Spleen (tissue), 11 donors: ENCODE measurements at regions not wholly inside any gene's neighbourhood (a gene's known extent, or its start where the extent isn't known, plus 50 kb on each side); places are given as distances from the start of the nearest gene placed in this dataset.

ENCODE experiments used
- DNase-seq: peaks from one replicate; pipeline ENCODE4 v3.0.0-alpha.2; 2020
- H3K27ac ChIP-seq, 8 donors: fragments of 200-600 bp; sonication (generic) in 7 of 8; 1 replicate in 4 of 8; 2 replicates in 4 of 8; pipeline versions ENCODE4 v1.5.0 to v1.8.0; 2016 to 2021; ENCODE audit warnings: inconsistent platforms in 4 of 8, mild to moderate bottlenecking in 4 of 8, moderate library complexity in 1 of 8
- H3K27me3 ChIP-seq, 7 donors: fragments of 200-600 bp; sonication (generic) in 6 of 7; replicated peaks in 1 of 7; 1 replicate in 4 of 7; 2 replicates in 3 of 7; pipeline versions ENCODE4 v1.5.0 to v1.8.0; 2016 to 2021; ENCODE audit warnings: inconsistent platforms in 3 of 7, mild to moderate bottlenecking in 1 of 7
- H3K36me3 ChIP-seq, 6 donors: fragments of 200-600 bp; sonication (generic) in 5 of 6; 1 replicate in 4 of 6; 2 replicates in 2 of 6; pipeline versions ENCODE4 v1.5.0 to v1.8.0; 2016 to 2021; ENCODE audit warnings: inconsistent platforms in 2 of 6
- H3K4me1 ChIP-seq, 6 donors: fragments of 200-600 bp; sonication (generic) in 5 of 6; 1 replicate in 3 of 6; 2 replicates in 3 of 6; pipeline versions ENCODE4 v1.5.0 to v1.8.0; 2016 to 2021; ENCODE audit warnings: inconsistent platforms in 3 of 6
- H3K4me3 ChIP-seq, 8 donors: fragments of 200-600 bp; sonication (generic) in 7 of 8; 1 replicate in 4 of 8; 2 replicates in 4 of 8; pipeline versions ENCODE4 v1.5.0 to v1.8.0; 2016 to 2021; ENCODE audit warnings: inconsistent platforms in 4 of 8, mild to moderate bottlenecking in 4 of 8, moderate library complexity in 2 of 8
- H3K9me3 ChIP-seq, 8 donors: fragments of 200-600 bp; sonication (generic) in 7 of 8; 1 replicate in 4 of 8; 2 replicates in 4 of 8; pipeline versions ENCODE4 v1.5.0 to v1.8.0; 2016 to 2021; ENCODE audit warnings: inconsistent platforms in 4 of 8
- POLR2A ChIP-seq, 3 donors: fragments of 450-650 bp; IDR thresholded peaks; one replicate each; pipeline ENCODE4 v1.5.1; 2017; ENCODE audit warnings: antibody characterized with exemption in 3 of 3, mild to moderate bottlenecking in 1 of 3
- POLR2AphosphoS5 ChIP-seq, 3 donors: sonication (generic); formaldehyde crosslinking; IDR thresholded peaks; one replicate each; pipeline ENCODE4 v1.5.1; 2017; ENCODE audit warnings: antibody characterized with exemption in 3 of 3
- WGBS, 5 donors: extraction: QIAGEN DNeasy Blood & Tissue Kit in 3 of 5; methylation state at CpG; one replicate each; pipeline versions ENCODE4 v1.1.5 to v1.1.7; 2013 to 2018; 5-methylcytosine and 5-hydroxymethylcytosine counted together
- intact Hi-C: fragments of 100-400 bp; cut with DNase I; formaldehyde crosslinking; loops from one replicate; pipeline ENCODE4 v1.15.0; 2023; ENCODE audit warnings: low total_unique reads
- TF ChIP-seq, protein P1 (sequence below), 11 experiments: fragments of 200-600 bp in 7 of 11; fragments of 450-650 bp in 4 of 11; sonication (generic) in 4 of 11; IDR thresholded peaks in 8 of 11; conservative IDR thresholded peaks in 3 of 11; 1 replicate in 7 of 11; 2 replicates in 4 of 11; pipeline versions ENCODE4 v1.4.0 to v1.8.0; 2016 to 2021; ENCODE audit warnings: antibody characterized with exemption in 11 of 11, inconsistent platforms in 4 of 11, mild to moderate bottlenecking in 1 of 11
- donor health status: healthy with polysubstance abuse.
- donor health status: DM: no; HTN: no; CAD: no; lungs with moderate emphysema.
- donor health status: DM: no; HTN: no; CAD: no.
- donor health status: Bipolar disorder and iron deficiency.
- donor health status: healthy.
- donor health status: DM: no; HTN: no; CAD: no.
- donor health status: DM: yes; HTN: yes; CAD: no.

GRCh38 chr2:129802290-129802689 is 177.2 kb upstream of the RAB6C start:
- Histone ChIP-seq H3K4me3 (no peak overlapping the region), H3K36me3 (no peaks in the 10 kb centered on the region), H3K4me1 (no peaks in the 10 kb centered on the region), H3K9me3 (no peaks in the 10 kb centered on the region), H3K27me3 (peaks cover 0 to 7% (median 0%) of the 10 kb centered on the region in 7 donors), H3K27ac (no peak overlapping the region)
- DNase-seq, result no peak
- 63 to 84% (median 70%) methylated on average over 4 to 5 of the region's 5 CpGs for WGBS, 5 donors
- no peak for TF ChIP-seq POLR2AphosphoS5 (IDR thresholded peaks at IDR 0.05)
- TF ChIP-seq POLR2A (IDR thresholded peaks at IDR 0.05), result no peak
- TF ChIP-seq, protein P1, sequence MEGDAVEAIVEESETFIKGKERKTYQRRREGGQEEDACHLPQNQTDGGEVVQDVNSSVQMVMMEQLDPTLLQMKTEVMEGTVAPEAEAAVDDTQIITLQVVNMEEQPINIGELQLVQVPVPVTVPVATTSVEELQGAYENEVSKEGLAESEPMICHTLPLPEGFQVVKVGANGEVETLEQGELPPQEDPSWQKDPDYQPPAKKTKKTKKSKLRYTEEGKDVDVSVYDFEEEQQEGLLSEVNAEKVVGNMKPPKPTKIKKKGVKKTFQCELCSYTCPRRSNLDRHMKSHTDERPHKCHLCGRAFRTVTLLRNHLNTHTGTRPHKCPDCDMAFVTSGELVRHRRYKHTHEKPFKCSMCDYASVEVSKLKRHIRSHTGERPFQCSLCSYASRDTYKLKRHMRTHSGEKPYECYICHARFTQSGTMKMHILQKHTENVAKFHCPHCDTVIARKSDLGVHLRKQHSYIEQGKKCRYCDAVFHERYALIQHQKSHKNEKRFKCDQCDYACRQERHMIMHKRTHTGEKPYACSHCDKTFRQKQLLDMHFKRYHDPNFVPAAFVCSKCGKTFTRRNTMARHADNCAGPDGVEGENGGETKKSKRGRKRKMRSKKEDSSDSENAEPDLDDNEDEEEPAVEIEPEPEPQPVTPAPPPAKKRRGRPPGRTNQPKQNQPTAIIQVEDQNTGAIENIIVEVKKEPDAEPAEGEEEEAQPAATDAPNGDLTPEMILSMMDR (IDR thresholded peaks at IDR 0.05 in 8 of 11, conservative IDR thresholded peaks at IDR 0.05 in 3 of 11), result no peak
- intact Hi-C loops, result no loop called here

DNA sequence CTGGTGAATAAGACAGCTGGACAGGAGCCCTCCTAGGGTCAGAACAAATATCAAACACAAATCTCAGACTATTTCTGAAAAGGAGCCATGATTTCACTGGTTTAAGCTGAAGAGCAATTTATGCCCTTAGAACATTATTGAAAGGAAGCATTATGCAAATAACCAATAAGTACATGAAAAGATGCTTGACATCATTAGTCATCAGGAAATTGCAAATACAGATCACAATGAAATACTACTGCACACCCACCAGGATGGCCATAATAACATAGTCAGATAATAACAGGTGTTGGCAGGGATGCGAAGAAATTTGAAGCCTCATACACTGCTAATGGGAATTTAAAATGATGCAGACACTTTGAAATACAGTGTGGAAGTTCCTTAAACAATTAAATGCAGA is 176.4 kb upstream of the RAB6C start:
- WGBS, 5 donors, result 82 to 95% (median 88%) methylated on average over 1 of the region's 1 CpG
- intact Hi-C loops, result no loop called here
- H3K9me3 ChIP-seq, result no peaks in the 10 kb centered on the region
- no peaks in the 10 kb centered on the region for H3K4me1 ChIP-seq
- H3K27ac ChIP-seq, result no peak overlapping the region
- no peak for TF ChIP-seq POLR2A (IDR thresholded peaks at IDR 0.05)
- no peak for TF ChIP-seq POLR2AphosphoS5 (IDR thresholded peaks at IDR 0.05)
- TF ChIP-seq, protein P1 (IDR thresholded peaks at IDR 0.05 in 8 of 11, conservative IDR thresholded peaks at IDR 0.05 in 3 of 11), result no peak
- no peaks in the 10 kb centered on the region for H3K36me3 ChIP-seq
- no peak for DNase-seq
- H3K27me3 ChIP-seq, result peaks cover 0 to 7% (median 0%) of the 10 kb centered on the region in 7 donors
- H3K4me3 ChIP-seq, result no peak overlapping the region

- DNase-seq, result no peak
- no peaks in the 10 kb centered on the region for H3K36me3 ChIP-seq
- peaks cover 0 to 7% (median 0%) of the 10 kb centered on the region in 7 donors for H3K27me3 ChIP-seq
- intact Hi-C loops, result no loop called here
- TF ChIP-seq, protein P1 (IDR thresholded peaks at IDR 0.05 in 8 of 11, conservative IDR thresholded peaks at IDR 0.05 in 3 of 11), result no peak
- TF ChIP-seq POLR2AphosphoS5 (IDR thresholded peaks at IDR 0.05) (no peak), POLR2A (IDR thresholded peaks at IDR 0.05) (no peak)
- H3K27ac ChIP-seq, result no peak overlapping the region
- H3K4me3 ChIP-seq, result no peak overlapping the region
- WGBS, 5 donors, result 87 to 97% (median 90%) methylated on average over 3 of the region's 3 CpGs
- no peaks in the 10 kb centered on the region for H3K9me3 ChIP-seq
- H3K4me1 ChIP-seq, result no peaks in the 10 kb centered on the region
Measured at GRCh38 chr2:129803871-129804270, 175.6 kb upstream of the RAB6C start.

GRCh38 chr2:129805899-129806298 is 173.6 kb upstream of the RAB6C start:
- no peaks in the 10 kb centered on the region for H3K4me1 ChIP-seq
- intact Hi-C loops, result no loop called here
- no peaks in the 10 kb centered on the region for H3K36me3 ChIP-seq
- DNase-seq, result no peak
- peaks cover 0 to 7% (median 0%) of the 10 kb centered on the region in 7 donors for H3K27me3 ChIP-seq
- H3K27ac ChIP-seq, result no peak overlapping the region
- no peaks in the 10 kb centered on the region for H3K9me3 ChIP-seq
- H3K4me3 ChIP-seq, result no peak overlapping the region
- 79 to 83% (median 81%) methylated on average over 11 of the region's 11 CpGs for WGBS, 5 donors
- TF ChIP-seq, protein P1 (IDR thresholded peaks at IDR 0.05 in 8 of 11, conservative IDR thresholded peaks at IDR 0.05 in 3 of 11), result no peak
- TF ChIP-seq POLR2AphosphoS5 (IDR thresholded peaks at IDR 0.05) (no peak), POLR2A (IDR thresholded peaks at IDR 0.05) (no peak)
